ENCODE measurements at regions not wholly inside any gene's neighbourhood (a gene's known extent, or its start where the extent isn't known, plus 50 kb on each side); places are given as distances from the start of the nearest gene placed in this dataset.

DNA sequence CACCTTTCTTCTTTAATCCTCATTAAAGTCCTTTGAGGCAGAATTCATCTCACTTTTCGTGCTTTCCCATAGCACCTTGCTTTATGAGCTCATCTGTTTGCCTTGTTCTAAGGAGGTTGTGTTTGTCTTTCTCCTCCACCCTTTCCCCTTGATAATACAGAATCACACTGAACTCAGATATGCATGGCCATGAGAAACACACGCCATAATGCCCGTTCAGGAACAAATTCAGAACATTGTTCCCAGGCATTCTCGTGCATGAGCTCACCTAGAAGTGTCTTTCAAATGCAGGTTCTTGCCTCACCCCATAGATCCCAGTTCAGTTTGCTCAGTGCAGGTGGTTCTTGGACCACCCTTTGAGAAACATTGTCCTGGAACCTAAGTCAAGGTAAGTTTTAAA lies 71.1 kb downstream of the TMEM114 start:
- DNase-seq = no peak

- DNase-seq = no peak
These were observed 73.0 kb downstream of the TMEM114 start for GRCh38 chr16:8517280-8517679.

GRCh38 chr16:8516471-8516870 lies 73.8 kb downstream of the TMEM114 start:
- DNase-seq = no peak

DNA sequence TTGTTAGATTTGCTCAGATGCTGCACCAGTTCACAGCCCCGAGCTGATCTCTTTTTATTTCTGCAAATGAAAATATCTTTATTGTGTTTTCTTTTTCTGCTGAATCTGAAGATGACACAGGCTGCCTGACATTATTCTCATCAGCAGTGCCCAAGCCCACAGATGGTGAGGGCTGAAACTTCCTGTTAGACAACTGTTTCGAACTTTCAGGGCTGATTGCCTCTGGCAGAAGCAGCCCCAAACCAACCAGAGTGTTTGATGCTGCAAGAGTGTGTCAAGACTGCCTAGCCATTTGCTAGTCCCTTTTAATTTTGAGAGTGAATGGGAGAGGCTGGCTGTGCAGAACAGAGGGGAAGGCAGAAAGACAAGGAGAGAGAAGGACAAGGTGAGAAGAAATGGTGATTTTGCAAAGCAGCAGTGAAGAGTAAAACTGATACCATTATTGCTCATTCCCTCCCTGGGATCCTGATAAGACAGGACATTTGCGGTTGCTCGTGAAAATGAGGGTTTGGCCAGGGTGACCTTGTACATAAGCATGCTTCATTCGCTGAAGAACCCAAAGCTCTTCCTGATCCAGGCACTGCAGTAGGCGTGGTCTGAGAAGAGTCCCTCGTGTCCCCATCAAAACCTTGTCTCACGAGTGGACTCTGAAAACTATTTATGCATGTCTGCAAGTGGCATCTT lies 77.2 kb downstream of the TMEM114 start:
- DNase-seq = no peak

- peak; percentile 10 for DNase-seq
These were observed 78.8 kb downstream of the TMEM114 start for GRCh38 chr16:8511464-8511863.

DNA sequence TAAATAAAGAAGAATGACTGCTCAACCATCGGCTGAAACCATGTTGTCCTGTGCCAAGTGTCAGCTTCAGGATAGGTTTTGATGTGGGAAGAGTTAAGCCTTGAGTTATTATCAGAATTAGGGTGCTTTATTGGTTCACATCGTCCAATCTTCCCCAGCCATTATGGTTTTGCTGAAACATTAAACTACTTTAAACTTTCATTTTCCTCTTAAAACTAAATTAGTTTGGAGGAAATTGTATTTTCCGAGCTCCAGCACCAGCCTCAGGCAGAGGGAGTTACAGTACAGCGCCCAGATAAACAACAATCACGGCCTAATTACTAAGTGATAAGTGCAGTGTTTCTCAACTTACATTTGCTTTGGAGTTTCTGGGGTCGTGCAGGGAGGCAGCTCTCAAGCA lies 80.2 kb downstream of the TMEM114 start:
- DNase-seq = no peak

DNA sequence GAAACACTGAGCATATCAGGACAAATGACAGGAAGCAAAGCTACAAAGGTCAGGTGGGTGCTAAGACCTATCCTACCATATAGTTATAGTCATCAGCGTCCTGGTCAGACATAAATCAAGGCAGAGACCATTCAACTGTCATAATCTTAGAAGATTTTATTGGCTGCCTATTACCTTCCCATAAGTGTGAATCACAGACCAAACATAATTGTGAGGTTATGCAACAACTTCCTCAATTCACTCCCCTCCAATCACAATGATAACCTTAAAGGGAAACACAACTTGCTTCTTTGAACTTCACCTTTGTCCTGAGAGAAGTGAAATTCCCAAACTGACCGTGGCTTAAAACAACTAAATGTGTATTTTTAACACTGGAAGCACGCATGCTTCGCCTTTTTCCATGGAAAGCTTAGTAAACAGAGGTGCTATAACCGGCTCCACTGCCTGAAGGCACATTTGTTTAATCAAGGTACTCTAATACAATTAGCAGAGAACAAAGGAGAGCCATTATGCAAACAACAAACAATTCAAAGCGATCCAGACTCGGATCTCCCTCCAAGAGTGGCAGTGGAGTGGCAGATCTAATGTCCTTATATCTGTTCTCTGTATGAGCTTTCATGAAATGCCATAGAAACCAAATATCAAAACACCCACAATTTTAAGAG lies 84.9 kb downstream of the TMEM114 start:
- DNase-seq = no peak

DNA sequence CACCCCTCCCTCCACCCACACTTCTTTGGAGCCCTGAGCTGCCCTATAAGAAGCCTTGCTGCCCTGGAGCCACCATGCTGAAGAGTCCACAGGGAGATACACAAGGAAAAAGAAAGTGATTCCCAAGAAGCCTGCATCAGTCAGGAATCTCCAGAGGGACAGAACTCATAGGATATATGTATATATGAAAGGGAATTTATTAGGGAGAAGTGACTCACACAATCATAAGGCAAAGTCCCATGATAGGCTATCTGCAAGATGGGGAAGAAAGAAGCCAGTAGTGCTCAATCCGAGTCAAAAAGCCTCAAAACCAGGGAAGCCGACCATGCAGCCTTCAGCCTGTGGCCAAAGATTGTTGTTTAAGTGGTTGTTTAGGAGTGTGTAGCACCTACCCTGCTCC lies 87.9 kb downstream of the TMEM114 start:
- DNase-seq = no peak

GRCh38 chr16:8500351-8500750 lies 90.0 kb downstream of the TMEM114 start:
- DNase-seq = no peak

GRCh38 chr16:8496364-8496763 lies 93.9 kb downstream of the TMEM114 start:
- no peak for DNase-seq

GRCh38 chr16:8493972-8494371 lies 96.3 kb downstream of the TMEM114 start:
- DNase-seq = no peak

DNA sequence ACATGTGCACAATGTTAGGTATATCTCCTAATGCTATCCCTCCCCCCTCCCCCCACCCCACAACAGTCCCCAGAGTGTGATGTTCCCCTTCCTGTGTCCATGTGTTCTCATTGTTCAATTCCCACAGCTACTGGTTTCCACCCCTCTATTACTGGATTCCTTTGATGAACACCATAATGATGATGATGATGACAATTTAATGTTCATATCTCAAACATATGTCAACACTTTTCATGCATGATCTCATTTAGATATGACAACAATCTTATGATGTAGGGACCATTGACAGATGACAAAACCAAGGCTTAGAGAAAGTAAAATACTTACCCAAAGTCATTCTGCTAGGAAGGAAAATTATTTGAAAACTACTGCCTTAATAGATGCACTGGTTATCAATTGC lies 97.6 kb downstream of the TMEM114 start:
- DNase-seq = no peak

DNA sequence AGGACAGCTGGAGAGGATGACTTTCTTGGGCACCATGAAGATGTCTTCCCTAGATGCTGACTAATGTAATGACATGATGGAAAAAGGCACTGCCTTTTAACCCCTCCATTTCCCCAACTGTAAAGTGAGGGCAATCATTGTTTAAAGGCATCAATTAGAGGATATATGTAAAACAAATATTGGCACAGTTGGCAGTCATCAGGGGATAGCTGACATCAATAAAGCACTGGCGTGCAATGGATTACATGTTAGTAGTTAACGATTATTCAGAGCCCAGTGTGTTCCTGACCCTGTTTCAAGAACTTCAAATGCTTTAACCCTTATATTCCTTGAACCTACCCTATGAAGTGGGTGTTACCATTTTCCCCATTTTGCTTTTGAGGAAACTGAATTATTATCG lies 100.7 kb downstream of the TMEM114 start:
- no peak for DNase-seq

DNA sequence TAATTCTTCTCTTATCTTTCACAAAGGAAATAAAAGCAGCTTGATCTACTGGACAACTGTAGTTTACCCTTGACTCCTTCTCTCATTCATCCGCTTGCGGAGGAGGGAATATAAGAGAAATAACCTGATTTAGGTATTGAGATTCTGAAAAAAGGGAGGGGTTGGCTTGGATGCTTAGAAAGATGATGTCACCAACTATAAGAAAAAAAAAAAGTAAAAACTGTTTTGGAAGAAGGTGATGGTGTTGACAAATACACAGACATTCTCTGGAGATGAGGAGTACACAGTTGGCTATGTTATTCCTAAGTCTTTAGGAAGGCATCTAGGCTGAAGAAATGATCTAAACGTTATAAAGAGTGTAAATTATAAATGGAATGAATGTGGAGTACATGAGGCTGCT lies 103.3 kb downstream of the TMEM114 start:
- DNase-seq = no peak

DNA sequence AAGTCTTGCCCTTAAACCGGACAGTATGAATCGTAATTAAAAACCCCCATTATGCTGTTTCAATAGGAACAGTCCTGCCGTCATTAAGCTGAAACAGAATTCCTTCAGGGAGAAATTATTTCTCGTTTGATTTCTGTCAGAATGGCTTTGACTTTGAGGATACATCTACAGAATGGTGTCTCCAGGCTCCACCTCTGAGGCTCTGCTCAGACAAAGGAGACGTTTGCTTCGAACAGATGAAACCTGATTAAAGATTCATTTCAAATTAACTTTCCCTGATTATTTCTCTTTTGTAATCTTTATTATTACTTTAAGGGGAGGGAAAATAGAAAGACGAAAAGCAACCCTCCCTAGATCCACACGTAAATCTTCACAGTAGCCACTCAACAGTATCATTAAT lies 106.9 kb downstream of the TMEM114 start:
- no peak for DNase-seq

DNA sequence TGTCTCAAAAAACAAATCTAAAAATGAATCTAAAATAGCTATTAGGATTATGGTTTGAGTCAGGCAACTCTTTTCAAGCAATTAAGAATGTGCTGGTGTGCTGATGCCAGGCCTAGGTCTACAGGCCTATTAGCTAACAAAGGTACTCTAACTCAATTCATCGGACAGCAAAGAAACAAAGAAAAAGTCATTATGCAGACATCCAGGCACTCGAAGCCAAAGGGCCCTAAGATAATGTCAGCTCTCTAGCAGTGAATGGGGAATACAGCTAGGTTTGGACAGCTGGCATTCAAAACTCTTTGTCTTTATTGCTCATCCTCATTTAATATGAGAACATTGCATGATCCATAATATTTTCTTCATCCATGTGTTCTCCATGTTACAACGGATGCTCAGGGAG lies 108.5 kb downstream of the TMEM114 start:
- DNase-seq = no peak

DNA sequence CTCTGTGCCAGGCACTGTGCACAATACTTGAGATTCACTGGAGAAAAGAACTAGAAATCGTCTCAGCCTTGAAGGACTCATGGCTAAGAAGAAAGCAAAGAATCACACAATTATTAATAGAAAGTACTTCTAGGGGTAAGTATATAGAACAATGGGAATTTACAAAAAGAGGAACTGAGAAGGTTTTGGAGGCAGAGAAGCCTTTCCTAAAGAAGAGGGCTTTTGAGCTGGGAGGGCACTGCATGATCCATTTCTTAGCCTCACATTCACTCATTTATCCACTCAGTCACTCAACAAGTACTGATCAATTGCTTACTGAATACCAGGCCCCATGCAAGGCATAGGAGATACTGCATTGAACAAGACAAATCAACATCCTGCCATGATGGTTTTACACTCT lies 113.5 kb downstream of the TMEM114 start:
- no peak for DNase-seq

DNA sequence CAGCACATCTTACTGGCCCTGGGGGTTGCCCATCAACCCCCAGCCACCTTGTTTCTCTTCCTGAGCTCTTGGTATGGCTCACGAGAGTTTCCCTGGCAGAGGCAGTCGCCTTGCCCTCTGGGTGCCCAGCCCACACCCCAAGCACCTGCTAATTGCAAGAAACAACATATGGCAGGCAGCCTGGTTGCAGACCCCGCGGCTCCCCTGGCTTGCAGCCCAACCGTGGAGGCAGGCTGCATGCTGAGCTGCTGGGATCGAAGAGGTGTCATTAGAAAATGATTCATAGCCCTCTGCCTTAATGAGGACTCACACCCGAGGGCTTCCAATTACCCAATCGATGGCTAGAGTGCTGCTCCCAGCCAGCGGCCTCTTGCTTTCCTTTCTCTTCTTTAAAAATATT lies 115.7 kb downstream of the TMEM114 start:
- peak; percentile 74 for DNase-seq

GRCh38 chr16:8469102-8469778 lies 121.1 kb downstream of the TMEM114 start:
- no peak for DNase-seq

GRCh38 chr16:8464979-8465378 lies 125.3 kb downstream of the TMEM114 start:
- no peak for DNase-seq

DNA sequence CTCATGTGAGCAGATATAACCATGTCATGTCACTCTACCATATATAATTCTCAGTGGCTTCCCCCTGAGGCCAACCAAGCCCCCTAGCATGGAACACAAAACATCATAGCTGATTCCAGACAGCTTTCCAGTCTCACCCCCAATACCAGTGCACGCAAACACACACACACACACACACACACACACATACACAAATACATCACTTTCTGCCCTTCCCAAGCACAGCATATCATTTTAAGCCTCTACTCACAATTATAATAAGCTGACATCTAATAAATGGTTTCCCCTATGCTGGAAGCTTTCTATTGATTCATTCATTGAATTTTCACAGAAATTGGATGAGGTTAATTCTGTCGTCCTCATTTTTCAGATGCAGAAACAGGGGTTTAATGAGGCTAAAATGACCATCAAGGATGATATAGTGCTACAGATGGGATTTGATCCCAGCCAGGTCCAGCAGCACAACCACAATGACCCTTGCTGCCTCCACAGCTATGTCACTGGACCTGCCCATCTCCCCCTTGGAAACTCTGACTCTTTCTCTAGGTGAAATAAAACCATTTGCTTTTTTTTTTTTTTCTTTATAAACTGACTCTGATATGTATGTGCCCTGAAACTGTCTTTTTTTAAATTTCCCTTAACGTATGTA lies 131.1 kb downstream of the TMEM114 start:
- DNase-seq = no peak

DNA sequence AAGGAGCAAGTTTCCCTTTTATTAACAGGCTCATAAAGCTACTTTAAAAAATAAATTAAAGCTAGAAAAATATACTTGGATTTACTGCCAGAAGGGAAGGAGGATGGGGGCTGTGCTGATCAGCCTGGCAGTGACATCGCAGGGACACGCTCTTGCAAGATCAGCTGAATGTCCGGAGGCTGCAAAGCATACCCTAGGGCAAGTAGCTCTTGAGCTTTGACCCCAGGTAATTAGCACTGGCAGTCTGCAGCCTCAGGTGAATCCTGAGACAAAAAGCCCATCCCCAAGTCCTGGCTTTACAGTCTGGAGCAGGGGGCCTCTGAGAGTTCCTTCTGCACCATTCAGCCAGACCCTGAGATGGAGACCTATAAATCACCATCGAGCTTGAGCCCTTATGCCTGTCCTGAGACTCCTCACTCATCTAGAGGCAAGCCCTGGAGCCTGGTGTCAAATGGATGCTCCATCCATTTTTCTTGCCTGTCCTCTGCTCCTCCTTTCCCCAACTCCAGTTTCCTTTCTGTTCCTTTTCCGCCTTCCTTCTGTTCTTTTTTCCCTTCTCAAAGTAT lies 131.7 kb downstream of the TMEM114 start:
- DNase-seq = no peak

DNA sequence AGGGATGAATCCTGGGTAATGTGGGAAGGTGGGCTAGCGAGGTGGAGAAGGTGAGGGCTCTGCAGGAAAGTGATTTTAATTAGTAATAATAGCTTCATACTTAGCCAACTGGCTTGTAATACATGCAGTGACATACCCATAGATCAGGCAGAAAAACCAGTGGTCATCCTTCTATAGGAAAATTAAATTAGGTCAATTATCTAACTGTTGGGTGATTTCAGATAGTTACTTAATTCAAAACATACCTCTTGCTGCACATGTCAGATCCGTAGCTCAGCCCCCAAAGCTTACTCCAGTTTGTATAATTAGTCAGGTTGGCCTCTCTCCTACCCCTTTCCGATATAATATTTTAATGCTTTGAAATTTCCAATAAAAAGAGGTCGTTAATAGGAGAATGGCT lies 137.0 kb downstream of the TMEM114 start:
- no peak for DNase-seq

DNA sequence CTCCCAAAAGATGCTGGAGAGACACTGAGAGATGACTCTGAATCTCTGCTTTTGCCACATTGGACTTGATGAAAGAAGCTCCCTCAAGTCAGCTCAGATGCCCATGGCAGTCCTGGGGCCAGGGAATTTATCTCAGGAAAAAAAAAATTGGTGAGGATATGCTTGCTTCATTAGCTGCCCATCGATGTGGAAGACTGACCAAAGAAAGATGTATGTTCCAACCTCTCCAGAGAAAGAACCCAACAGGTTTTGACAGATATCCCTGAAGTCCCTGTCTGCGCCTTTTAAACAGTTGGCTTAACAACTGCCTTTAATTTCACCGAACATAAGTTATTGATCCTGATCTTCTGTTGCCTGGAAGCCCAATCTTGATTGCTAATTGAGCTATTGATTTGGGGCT lies 137.4 kb downstream of the TMEM114 start:
- DNase-seq = no peak

Measured in NCI-H2171 treated with DMSO at 0.1 percent for 48 hours (cell line).